RPMI7951 (cell line): ENCODE measurements at regions not wholly inside any gene's neighbourhood (a gene's known extent, or its start where the extent isn't known, plus 50 kb on each side); places are given as distances from the start of the nearest gene placed in this dataset.
"Not testable (repeated sequence)": the region's sequence is repeated elsewhere in the genome, so short reads cannot be mapped to it uniquely, and the experiment has no call there.

Experiments used
- DNase-seq: peaks from one replicate; pipeline ENCODE4 v3.0.0-alpha.2; 2012; ENCODE audit warnings: low read depth

DNA sequence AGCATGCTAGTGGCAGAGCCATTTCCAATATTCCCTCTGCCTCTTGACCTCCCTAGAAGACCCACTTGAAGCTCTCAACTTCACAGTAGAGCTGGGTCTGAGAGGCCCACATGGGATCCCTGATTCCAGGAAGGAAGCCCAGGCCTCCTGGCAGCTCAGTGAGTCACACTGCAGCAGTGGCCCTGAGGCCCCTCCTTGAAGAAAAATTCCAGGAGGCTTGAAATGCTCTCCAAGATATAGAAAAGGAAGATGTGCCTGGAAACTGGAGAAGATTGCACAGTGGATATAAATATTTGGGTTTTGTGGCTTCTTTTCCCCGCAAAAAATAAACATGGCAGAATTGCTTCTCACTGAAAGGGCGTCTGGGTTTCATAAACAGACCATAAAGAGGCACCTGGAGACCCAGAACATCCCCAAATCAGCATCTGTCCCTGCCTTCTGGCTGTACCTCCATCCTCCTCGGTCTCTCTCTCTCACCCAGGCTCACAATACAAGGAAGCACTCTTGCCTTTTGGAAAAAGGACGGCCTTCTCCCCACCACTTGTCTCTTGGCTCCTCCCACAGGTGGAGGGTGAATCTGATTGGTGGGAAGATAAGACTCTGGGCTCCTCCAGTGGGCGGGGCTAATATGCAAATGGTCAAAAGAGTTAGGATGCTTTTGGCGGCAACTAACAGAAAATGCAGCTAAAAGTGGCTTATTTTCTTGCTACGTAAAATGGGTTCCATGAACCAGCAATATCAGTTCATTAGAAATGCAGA, 200.0 kb upstream of the SULF2 start:
- DNase-seq: peak; percentile 89

DNA sequence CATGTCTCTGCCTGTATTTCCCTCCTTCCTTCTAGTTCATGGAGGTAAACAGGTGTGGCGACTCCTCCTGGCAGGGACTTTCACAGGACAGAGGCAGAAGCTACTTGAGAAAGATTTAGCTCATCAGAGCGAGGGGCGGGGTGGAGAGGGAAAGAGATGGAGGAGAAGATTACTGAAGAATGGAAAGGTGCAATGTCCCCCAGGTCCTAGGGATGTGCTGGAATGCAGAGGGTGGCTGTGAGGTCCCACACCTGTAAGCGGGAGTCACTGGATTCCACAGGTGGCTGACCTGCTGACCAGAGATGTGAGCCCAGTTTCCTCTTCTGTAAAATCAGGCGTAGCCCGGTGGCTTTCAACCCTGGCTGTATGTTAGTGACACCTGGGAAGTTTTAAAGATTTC, 199.2 kb upstream of the SULF2 start:
- no peak for DNase-seq

DNA sequence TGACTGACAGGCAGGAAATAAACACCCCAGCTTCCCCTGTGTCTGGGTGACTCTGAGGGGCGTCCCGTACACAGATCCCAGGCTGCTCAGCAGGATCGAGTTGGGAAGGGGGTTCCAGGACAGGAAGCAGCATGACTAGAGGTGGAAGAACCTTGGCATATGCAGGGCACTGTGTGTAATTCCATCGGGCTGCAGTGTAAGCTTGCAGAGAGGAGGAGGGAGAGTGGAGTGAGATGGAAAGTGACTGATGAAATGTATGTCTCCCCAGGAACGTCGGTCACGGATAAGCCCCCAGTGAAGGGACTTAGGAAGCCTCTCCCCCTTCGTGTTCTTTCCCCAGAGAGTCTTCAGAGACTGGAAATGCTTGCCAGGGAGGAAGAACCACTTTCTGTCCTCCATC, 198.4 kb upstream of the SULF2 start:
- not testable (repeated sequence) for DNase-seq

DNA sequence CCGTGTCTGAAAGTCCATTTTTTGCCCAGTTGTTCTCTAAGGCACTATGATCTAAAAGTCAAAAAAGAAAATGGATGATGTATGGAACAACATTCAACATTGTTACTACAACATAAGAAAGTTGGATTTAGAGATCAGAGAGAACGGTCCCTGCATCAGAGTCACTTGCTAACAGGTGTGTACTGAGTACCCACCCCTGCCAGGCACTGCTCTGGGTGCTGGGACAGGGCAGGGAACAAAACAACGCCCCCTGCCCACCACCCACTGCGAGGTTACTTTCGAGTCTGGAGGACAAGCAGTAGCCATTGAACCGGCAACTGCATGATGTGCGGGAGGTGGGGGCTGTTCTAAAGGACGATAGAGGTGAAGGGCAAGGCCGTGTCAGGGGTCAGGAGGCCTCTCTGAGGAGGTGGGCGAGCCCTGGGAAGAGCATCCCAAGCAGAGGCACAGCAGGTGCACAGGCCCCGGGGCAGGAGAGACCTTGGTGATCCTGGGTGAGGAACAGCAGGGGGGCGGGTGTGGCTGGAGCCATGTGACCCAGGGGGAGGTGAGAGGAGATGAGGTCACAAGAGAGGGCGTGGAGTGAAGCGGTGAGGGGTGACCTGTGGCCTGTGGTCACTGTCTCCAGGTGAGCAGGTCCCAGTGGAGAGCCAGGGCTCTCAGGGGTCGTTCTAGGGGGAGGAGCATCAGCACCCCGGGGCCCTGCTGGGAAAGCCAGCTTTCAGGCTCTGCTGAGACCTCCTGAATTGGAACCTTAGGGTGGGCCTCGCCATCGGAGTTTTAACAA, 197.5 kb upstream of the SULF2 start:
- no peak for DNase-seq

DNA sequence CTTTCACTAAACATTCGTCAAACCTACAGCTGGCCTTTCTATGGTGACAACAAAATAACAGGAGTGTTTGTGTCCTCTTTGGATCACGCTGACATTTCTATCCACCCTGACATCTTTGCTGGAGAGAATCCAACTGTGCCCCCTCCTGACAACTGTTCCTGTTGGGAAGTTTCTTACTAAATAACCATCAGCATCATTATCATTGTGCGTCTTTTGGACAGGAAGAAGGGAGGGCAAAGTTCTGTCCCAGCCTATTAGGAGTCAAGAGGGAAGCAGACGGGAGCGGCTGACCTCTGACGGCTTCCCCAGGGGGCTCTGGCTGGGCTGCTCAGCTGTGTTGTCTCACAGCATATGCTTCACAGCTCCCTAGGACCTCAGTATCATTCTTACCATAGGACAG, 195.9 kb upstream of the SULF2 start:
- no peak for DNase-seq

DNA sequence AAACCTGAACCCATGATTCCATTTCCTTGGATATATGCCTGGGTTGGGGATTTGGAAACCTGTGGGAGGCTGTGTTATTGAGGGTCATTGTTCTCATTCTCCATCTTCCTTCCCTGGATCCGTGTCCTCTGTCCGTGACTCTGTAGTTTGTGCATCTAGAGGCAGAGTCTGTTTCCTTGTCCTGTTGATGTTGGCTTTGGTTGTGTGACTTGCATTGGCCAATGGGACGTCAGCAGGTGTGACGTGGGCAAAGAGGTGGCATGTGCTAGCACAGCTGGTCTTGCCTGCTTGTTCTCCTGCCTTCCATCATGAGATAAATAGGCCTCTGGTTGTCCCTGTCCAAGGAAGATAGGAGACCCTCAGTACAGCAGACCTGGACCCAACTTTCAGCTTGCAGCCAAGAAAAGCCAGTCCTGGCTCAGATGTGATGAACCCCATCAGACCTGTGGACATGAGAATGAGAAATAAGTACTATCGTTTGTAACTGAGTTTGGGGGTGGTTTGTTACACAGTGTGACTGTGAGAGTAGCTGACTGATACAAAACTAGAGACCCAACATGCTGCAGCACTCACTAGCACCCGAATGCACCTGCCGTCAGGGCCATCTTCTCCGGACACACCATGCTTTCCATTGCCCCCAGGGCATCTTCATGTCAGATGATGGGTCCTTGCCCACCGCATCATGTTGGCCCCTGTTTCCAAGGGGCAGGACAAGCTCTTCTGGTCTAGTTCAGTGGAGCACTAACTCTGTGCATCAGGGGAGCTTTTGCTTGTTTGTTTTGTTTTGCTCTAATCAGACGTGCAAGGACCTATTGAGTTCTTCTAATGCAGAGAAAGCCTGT, 195.3 kb upstream of the SULF2 start:
- DNase-seq: no peak

DNA sequence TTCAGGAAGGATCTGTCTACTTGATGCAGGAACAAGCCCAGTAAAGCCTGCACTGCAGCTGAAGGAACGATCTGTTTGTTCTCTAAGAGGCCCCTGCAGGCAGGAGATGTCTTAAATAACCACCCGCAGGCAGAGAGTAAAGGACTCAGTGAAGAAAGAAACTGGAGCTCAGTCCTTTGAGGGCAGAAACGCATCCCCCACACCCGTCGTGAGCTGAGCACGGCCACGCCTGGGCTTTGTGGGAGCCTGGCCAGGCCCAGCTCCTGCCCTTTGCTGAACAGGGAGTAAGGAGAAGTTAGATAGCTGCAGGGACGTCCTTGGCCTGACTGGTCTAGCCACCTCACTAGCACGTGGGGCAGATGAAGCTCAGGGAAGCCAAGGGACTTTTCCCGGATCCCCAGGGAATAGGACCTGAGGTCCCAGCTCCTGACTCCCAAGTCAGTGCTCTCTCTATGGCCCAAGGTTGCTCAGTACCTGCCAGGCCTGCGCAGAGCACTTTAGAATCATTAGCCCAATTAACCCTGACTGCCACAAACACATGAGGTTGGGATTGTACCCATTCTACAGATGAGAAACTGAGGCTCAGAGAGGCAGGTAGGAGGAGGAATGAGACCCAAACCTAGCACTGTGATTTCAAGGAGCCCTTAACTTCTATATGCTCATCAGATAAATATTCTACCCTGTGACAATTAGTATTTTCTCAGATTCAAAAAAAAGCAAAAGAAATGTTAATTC, 194.2 kb upstream of the SULF2 start:
- DNase-seq: peak; percentile 51

DNA sequence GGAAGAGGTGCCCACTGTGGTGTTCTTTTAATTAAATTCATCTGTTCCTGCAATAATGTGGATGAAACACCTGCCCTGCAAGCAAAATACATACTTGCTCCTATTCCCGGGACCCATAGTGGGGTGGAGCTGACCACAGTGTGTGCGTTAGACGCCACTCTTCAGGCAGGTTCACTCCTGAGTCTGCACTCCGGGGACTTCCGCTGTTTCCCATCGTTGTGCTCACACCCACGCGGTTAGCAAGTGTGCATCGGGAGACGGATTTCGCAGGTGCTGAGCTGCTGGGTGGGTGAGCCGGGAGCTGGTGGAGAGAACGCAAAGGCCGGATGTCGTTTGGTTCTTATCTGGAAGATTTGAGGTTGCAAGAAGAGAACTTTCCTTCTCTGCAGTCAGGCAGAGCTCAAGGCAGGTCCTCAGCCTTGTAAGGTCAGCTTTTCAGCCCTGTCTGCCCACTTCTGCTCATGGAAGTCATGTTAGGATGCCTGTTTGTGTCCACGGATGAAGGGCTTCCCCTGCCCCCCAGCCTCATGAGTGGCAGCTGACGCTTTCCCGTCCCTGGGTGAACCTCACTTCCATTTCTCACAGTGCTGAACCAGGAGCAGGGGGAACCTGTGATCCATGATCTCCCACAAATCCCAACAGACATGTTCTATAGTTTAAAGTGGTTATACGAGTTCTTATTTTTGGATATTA, 193.3 kb upstream of the SULF2 start:
- not testable (repeated sequence) for DNase-seq

DNA sequence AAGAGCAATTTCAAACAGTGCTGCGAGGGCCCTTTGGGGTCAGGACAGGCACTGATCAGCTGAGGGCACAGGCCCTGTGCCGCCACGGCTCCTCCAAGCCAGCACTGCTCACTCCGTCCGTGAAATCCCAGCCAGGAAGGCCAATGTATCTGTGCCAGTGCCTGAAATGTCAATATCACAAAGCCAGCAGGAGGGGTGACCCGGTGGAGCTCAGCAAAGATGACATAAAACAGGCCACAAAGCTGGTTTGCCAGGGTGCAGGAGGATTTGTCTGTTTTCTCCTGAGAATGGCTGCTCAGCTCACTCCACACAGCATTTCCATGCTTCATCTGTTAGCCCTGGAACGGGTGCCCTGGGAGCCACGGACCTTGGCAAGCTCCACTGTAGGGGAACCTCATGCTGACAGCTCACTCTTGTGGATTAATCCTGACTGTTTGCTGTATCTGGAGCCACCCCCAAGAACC, 192.5 kb upstream of the SULF2 start:
- DNase-seq: peak; percentile 42

DNA sequence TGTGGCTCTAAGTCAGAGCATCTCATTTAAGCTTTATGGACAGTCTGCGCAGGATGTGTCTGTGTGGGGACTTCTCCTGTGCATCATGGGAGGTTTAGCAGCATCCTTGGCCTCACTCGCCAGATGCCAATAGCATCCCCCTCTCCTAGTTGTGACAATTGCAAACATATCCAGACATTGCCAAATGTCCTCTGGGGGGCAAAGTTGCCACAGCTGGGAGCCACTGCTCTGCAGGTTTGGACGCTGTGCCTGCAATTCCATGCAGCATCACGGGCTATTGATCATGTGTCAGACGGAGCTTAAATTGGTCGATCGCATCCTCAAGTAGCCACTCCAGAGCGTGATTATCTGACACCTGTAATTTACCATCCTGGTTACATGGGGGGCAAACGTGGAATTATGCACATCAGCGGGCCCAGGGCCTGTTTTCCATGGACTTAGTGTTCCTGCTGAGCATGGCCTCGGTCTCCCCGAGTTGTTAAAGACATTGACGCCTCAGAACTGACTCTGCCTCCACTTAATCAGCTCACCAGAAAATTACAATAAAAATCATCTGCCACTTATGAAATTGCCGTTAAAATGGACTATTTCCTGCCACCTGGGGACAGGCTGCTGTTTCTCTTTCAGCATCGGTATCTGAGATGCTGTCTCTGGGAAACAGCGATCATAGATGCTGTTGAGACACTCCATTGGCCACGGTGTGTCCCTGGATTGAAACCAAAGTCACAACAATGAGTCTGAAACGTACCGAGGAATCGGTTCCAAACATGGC, 191.9 kb upstream of the SULF2 start:
- DNase-seq: not testable (repeated sequence)

DNA sequence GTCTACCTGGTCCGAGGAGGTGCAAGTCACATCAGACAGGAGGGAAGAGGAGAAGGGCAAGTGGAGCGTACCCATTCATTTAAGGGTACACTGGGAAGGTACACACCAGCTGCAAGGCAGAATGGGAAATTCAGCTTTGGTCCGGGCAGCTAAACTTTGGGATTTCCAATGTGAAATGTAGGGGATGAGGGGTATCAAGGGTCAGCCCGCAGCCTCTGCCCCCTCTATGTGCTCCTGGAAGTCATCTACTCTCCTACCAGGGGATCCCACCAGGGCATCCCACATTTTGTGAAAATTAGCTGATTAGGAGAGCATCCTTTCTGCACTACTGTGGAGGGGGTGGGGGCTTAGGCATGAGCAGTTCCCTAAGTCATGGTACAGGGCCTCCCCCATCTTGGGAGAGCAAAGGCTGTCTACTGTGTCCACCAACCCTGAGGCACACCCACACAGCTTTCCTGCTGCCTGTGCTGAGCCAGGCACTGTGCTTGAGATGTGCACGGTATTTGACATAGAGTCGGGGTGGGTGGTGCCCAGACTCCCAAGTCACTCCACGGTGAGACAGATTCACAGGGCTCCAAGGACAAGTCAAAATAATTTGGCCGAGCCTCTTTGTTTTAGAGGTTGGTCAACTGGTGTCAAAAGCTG, 189.1 kb upstream of the SULF2 start:
- DNase-seq: no peak

DNA sequence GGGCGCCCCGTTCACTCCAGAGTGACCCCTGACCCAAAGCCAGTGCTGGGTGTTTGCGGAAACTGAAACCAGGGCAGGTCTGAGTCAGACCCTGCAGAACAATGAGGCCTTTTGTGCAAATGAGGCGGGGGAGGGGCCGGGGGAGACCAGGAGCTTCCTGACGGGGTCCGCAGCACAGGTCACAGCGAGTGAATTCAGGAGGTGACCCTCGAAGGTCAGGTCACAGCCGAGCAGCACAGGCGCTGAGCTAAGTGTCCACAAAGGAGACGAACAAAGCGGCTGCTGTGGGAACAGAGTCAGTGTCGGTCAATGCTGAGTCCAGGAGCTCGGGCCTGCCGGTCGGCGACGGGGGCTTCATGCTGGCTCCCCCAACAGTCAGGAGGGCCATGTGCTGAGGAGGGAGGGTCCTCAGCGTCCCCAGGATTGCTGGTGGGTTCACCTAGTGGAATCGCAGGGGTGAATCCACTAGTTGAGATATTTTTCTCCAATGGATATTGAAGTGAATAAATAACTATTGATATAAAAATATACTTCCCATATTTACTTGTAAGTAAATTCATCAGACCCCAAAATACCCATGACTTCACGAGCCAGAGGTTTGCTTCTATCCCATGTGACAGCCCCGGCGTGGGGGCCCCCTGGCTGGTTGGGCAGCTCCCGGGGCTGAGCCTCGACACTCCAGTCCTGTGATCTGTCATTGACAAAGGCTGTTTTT, 188.4 kb upstream of the SULF2 start:
- peak; percentile 82 for DNase-seq

DNA sequence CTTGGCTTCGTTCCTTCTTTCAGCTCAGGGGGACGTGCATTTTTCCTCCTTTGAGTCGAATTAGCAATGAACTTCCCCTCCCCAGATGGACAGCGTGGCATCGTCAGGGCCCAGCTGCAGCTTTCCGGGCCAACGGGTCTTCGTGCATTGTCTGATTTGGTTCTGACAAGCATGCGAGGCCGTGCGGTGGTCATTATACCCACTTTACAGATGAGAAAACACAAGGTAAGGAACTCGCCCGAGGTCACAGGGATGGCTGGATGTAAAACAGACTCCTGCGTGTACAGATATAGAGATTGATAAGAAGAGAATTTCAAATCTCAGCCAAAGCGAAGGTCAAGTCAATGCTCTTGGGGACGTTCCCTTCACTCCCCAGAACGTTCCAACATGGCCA, 187.6 kb upstream of the SULF2 start:
- DNase-seq: peak; percentile 24

DNA sequence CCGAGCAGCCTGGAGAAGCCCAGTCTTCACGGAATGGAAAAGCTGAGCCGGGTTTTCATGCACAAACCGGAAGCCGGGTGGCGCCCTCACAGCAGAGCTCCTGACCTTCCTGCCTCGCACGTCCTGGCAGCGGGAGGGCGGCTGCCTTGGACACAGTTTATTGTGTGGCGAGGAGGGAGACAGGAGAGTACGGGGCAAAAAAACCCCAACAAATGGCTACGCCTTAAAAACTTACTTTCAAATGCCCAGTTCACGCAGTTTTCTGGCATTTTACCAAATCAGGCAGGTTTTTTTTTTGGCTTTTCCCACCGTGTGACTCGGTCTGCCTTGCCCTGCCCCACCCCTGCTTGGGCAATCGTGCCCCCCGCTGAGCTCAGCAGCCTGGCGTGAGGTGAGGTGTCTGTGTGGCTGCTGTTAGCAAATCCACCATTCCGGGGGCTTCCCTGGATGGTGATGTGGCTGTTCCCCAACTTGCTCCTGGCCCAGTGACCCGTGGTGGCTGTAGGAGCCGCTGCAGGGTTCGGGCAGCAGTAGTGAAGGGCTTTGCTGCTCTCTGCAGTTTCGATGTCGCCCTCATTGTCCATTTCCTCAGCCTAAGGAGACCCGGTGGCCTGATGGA, 187.1 kb upstream of the SULF2 start:
- DNase-seq: peak; percentile 84

DNA sequence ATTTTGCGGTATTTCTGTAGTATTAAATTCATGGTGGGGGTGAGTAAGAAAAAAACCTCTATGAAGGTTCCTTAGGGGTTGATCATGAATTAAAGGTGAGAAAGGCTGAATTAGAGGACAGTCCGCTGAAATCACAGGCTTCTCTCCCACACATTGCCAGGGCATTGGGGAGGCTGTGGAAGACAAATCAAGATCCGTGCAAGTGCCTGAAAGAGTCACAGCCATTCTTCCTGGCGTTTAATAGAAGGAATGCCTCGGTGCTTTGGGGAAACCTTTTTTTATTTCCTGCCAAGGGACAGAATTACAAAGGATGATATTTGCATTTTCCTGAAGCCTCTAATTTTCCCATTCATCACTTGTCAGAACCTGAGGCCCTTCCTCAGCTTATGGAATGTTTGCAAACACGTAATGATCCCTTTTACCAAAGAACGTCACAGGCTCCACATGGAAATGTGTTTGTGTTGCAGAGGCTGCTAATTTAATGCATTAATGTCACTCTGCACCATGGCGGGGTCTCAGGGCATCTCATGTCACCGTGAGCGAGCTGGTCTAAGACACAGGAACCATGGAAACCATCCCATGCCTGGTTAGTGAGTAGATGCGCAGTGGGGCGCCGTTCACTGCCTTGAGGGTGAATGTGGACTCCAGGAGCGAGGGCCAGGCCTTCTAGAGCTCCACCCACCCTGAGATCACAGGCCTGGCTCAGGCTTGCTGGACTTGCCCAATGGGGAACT, 185.9 kb upstream of the SULF2 start:
- peak; percentile 29 for DNase-seq

DNA sequence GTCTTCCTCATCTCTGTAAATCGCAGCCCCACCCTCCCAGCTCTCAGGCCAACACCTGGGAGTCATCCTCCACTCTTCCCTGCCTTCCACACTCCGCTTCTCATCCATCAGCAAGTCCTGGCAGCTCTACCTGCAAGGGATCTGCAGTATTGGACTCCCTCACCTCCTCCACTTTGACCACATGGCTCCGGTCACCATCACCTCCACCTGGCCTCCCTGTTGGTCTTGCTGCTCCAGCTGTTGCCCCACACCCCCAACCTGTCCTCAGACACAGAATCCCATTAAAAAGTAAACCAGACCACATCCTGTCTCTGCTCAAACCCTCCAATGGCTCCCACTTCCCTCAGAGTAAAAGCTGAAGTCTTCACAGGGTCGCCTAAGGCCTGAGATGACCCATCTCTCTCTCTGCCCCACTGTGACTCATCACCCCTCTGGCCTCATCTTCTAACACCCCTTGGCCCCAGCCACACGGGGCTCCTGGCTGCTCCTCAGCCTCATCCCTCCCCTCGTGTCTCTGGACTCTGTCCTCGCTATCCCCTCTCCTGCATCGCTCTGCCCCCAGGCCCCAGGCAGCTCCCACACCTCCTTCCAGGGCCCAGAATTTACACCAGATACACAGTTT, 185.1 kb upstream of the SULF2 start:
- DNase-seq: peak; percentile 98

DNA sequence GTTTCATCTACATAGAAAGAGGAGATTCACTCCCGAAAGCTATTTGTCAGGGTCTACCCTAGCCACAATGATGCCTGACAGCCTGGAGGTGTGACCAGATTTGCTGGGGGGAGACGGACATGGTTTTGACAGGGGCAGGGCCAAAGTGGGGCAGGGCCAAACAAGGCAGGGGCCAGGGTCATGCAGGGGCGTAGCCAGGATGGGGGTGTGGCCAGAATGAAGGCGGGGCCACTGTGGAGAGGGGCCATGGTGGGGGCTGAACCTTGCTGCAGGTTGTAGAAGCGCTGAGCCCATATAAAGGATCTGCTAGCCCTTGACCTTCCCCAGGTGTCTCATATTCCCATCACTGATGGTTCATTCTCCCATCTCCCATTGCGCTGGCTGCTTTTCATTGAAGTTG, 184.1 kb upstream of the SULF2 start:
- DNase-seq: no peak
